HUES64 (cell line): ENCODE measurements at regions not wholly inside any gene's neighbourhood (a gene's known extent, or its start where the extent isn't known, plus 50 kb on each side); places are given as distances from the start of the nearest gene placed in this dataset.
"Not testable (repeated sequence)": the region's sequence is repeated elsewhere in the genome, so short reads cannot be mapped to it uniquely, and the experiment has no call there.

Experiments
- H3K27ac ChIP-seq: 2 replicates; pipeline ENCODE4 v1.7.0; 2013; ENCODE audit warnings: low read depth, low read length, inconsistent platforms
- H3K27me3 ChIP-seq: 2 replicates; pipeline ENCODE4 v1.6.1; 2013; ENCODE audit warnings: mild to moderate bottlenecking, low read length; ENCODE audit not compliant: insufficient read depth
- H3K36me3 ChIP-seq: 2 replicates; pipeline ENCODE4 v1.6.1; 2013; ENCODE audit warnings: mild to moderate bottlenecking, low read length; ENCODE audit not compliant: insufficient read depth
- H3K4me1 ChIP-seq: 2 replicates; pipeline ENCODE4 v1.6.1; 2013; ENCODE audit warnings: mild to moderate bottlenecking, low read length, moderate library complexity; ENCODE audit not compliant: insufficient read depth
- H3K4me3 ChIP-seq: 2 replicates; pipeline ENCODE4 v1.5.1; 2013; ENCODE audit warnings: mild to moderate bottlenecking, low read length, moderate library complexity
- H3K9ac ChIP-seq: 2 replicates; pipeline ENCODE4 v1.6.1; 2013; ENCODE audit warnings: mild to moderate bottlenecking, low read depth, low read length
- H3K9me3 ChIP-seq: 2 replicates; pipeline ENCODE4 v1.6.1; 2013; ENCODE audit warnings: low read depth, low read length; ENCODE audit not compliant: insufficient read depth
- WGBS: fragments of 150-250, 120-280 bp; methylation state at CpG from one replicate; pipeline ENCODE4 v1.1.7; 2013; ENCODE audit warnings: missing lambda C conversion rate; 5-methylcytosine and 5-hydroxymethylcytosine counted together

- Histone ChIP-seq H3K4me1 (peaks cover 14% of the 10 kb centered on the region), H3K27ac (no peak overlapping the region), H3K4me3 (no peak overlapping the region), H3K27me3 (no peaks in the 10 kb centered on the region), H3K9me3 (no peaks in the 10 kb centered on the region), H3K9ac (no peak overlapping the region), H3K36me3 (no peaks in the 10 kb centered on the region)
- 94% methylated on average over 2 of the region's 2 CpGs for WGBS
Measured at GRCh38 chr4:23456864-23457263, 433.0 kb downstream of the PPARGC1A start.

DNA sequence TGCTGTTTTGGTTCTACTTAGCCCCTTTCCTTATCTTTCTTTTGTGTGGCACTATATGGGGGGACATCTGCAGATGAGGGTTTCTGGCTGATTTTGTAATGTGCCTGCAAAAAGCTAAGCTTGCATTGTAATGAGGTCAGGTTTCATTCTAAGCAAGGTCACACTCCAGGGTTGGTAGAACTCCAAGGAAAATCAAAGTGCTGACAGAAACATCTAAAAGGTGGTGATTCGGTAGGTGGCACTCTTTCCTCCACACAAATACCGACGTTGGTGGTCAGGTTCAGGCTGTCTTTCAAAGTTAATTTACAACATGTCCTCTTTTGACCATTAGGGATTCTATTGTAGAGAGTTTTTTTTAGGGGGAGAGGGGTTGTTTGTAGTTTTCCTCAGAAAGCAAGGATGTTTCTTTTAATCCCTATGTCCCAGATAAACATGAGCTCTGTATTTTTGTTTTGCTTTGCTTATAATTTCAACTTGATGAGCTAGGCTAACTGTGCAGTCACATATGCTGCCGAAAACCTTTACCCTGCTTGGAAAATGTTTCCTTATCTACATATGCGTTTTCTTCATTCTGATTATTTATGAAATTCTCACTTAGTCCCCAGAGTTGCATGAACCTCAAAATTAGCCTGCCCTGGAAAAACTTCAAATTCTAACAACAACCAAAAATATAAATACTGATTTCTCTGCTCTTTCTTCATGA lies 434.2 kb downstream of the PPARGC1A start:
- Histone ChIP-seq H3K36me3 (no peaks in the 10 kb centered on the region), H3K9ac (no peak overlapping the region), H3K4me3 (no peak overlapping the region), H3K9me3 (no peaks in the 10 kb centered on the region), H3K27ac (no peak overlapping the region), H3K4me1 (peaks cover 14% of the 10 kb centered on the region), H3K27me3 (no peaks in the 10 kb centered on the region)
- WGBS, result 45% methylated on average over 5 of the region's 5 CpGs

DNA sequence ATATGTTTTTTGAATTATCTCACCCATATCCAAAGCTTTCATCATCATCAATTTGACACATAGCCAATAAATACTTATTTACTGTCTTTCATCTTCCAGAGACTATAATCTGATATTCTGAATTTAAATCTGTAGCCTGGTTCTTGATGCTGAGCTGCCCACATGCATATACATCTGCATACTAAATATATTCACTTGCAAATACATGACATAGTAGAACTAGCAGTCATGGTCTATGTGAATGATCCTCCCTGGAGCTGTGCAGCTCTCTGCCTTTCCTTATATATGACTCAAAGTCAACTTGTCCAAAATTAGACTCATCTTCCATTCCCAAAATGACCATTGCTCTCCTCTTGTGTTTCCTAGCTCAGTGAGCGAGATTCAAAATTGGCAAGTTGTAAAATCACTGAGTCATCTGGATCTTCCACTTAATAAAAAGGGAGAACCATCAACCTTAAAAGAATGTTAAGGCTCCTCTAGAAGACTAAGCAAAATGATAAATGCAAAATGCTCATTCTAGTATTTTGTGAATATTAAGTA lies 448.2 kb downstream of the PPARGC1A start:
- Histone ChIP-seq H3K27me3 (no peaks in the 10 kb centered on the region), H3K9me3 (no peaks in the 10 kb centered on the region), H3K4me3 (no peak overlapping the region), H3K27ac (no peak overlapping the region), H3K36me3 (no peaks in the 10 kb centered on the region), H3K4me1 (no peaks in the 10 kb centered on the region), H3K9ac (no peak overlapping the region)
- WGBS, result 100% methylated on average over 1 of the region's 1 CpG

- WGBS, result 100% methylated on average over 1 of the region's 1 CpG
- Histone ChIP-seq H3K4me1 (no peaks in the 10 kb centered on the region), H3K27ac (no peak overlapping the region), H3K4me3 (no peak overlapping the region), H3K36me3 (no peaks in the 10 kb centered on the region), H3K9me3 (no peaks in the 10 kb centered on the region), H3K9ac (no peak overlapping the region), H3K27me3 (no peaks in the 10 kb centered on the region)
Measured at GRCh38 chr4:23438764-23439163, 451.1 kb downstream of the PPARGC1A start.

DNA sequence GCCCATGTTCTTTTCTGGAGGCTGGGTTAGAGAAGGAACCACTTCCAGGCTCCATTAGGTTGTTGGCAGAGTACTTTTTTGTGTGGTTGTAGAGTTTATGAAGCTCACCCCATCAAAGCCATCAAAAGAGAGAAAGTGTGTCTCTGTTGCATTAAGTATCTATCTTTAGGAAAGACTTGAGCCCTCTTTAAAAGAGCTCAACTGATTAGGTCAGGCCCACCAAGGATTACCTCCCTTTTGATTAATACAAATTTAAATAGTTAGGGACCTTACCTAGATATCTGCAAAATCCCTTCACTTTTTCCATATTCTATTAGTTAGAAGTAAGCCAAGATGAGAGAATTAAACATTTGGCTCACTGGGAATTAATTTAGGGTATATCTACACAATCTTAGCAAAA lies 460.4 kb downstream of the PPARGC1A start:
- Histone ChIP-seq H3K27me3 (no peaks in the 10 kb centered on the region), H3K27ac (no peak overlapping the region), H3K36me3 (no peaks in the 10 kb centered on the region), H3K9me3 (no peaks in the 10 kb centered on the region), H3K4me3 (no peak overlapping the region), H3K4me1 (no peaks in the 10 kb centered on the region), H3K9ac (no peak overlapping the region)

- Histone ChIP-seq H3K4me1 (peaks cover 26% of the 10 kb centered on the region), H3K36me3 (no peaks in the 10 kb centered on the region), H3K27me3 (no peaks in the 10 kb centered on the region), H3K4me3 (no peak overlapping the region), H3K9ac (no peak overlapping the region), H3K9me3 (no peaks in the 10 kb centered on the region), H3K27ac (no peak overlapping the region)
Measured at GRCh38 chr4:23425570-23425969, 464.3 kb downstream of the PPARGC1A start.

GRCh38 chr4:23423540-23423939 lies 466.3 kb downstream of the PPARGC1A start:
- no peaks in the 10 kb centered on the region for H3K36me3 ChIP-seq
- H3K27ac ChIP-seq, result peak overlapping the region; percentile 91
- no peak overlapping the region for H3K4me3 ChIP-seq
- 67% methylated on average over 3 of the region's 3 CpGs for WGBS
- H3K9ac ChIP-seq, result no peak overlapping the region
- peaks cover 26% of the 10 kb centered on the region for H3K4me1 ChIP-seq
- H3K9me3 ChIP-seq, result peaks cover 5% of the 10 kb centered on the region; the same call in 1 of the 2 replicates
- no peaks in the 10 kb centered on the region for H3K27me3 ChIP-seq

DNA sequence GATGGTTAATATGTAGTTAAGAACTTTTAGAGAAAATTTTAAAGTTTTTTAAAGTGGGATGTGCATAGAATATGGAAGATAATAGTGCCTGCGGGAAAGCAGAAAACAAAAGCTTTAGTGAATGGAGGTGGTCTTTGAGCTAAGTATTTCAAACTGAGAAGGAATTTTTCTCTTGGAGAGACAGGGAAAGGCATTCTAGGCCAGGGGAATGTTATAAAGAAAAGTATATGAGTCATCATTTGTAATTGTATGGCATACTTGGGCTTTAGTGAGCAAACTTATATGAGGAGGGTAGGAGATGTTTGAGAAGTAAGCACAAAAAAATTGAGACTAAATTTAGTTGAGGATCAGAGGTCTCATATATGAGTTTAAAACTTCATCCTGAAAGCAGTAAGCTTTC lies 467.0 kb downstream of the PPARGC1A start:
- Histone ChIP-seq H3K9ac (no peak overlapping the region), H3K9me3 (peaks cover 5% of the 10 kb centered on the region; the same call in 1 of the 2 replicates), H3K4me3 (no peak overlapping the region), H3K27ac (peak overlapping the region; percentile 91), H3K4me1 (peaks cover 26% of the 10 kb centered on the region), H3K36me3 (no peaks in the 10 kb centered on the region), H3K27me3 (no peaks in the 10 kb centered on the region)
- 29% methylated on average over 1 of the region's 1 CpG for WGBS

DNA sequence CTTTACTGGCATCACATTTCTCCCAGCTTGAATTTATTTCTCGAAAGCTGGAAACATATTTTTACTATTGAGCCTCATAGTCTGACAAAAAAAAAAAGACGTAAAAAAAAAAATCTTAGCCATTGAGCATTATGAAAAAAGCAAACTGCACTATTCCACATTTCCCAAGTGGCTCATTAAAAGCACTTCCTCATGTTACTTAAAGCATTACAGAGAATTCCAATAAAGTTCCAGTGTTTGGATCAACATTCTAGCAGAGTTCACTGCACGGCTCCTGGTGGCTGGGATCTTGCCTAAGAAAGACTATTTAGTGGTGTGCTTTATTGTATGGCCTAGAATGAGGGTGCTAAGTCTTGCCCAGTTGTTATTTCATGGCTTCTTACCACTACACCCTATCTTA lies 476.2 kb downstream of the PPARGC1A start:
- Histone ChIP-seq H3K4me1 (no peaks in the 10 kb centered on the region), H3K36me3 (no peaks in the 10 kb centered on the region), H3K9ac (no peak overlapping the region), H3K9me3 (peaks cover 10% of the 10 kb centered on the region; the same call in 1 of the 2 replicates), H3K27ac (no peak overlapping the region), H3K27me3 (no peaks in the 10 kb centered on the region), H3K4me3 (no peak overlapping the region)
- WGBS, result 97% methylated on average over 3 of the region's 3 CpGs

DNA sequence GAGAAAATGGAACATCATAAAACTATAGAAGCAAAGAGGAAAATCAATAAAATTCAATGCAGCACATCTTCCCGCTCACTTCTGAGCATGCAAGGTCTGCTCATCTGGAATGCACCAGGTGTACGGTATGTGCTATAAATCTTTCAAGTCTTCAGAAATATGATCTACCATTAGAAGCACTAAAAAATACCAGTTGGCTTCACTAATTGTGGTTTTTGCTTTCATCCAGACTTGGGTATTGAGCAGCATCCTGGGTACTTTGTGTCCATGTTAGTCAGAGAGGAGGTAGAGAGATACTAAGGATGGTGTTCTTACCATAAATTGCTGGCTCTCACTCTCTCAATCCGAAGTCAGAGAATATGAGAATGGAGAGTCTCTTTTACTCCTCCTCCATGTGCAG lies 477.1 kb downstream of the PPARGC1A start:
- H3K4me1 ChIP-seq, result no peaks in the 10 kb centered on the region
- H3K9me3 ChIP-seq, result peaks cover 10% of the 10 kb centered on the region; the same call in 1 of the 2 replicates
- H3K27me3 ChIP-seq, result no peaks in the 10 kb centered on the region
- 93% methylated on average over 3 of the region's 3 CpGs for WGBS
- no peaks in the 10 kb centered on the region for H3K36me3 ChIP-seq
- H3K4me3 ChIP-seq, result no peak overlapping the region
- H3K9ac ChIP-seq, result no peak overlapping the region
- no peak overlapping the region for H3K27ac ChIP-seq

GRCh38 chr4:23408913-23409312 lies 480.9 kb downstream of the PPARGC1A start:
- not testable (repeated sequence) for H3K27me3 ChIP-seq, H3K27ac ChIP-seq, H3K36me3 ChIP-seq, H3K9ac ChIP-seq, H3K4me1 ChIP-seq, H3K4me3 ChIP-seq
- peaks cover 14% of the 10 kb centered on the region; the same call in 1 of the 2 replicates for H3K9me3 ChIP-seq
- WGBS, result 94% methylated on average over 2 of the region's 2 CpGs

DNA sequence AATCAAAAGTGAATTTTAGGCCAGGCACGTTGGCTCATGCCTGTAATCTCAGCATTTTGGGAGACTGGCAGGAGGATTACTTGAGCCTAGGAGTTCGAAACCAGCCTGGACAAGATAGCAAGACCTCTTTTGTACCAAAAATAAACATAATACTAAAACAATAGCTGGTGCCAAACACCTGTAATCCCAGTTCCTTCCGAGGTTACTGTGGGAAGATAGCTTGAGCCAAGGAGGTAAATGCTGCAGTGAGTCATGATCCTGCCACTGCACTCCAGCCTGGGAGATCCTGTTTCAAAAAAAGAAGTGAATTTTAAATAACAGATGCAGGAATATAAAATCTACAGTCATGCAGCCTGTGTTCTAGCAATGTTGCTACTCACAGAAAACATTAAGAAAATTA lies 488.3 kb downstream of the PPARGC1A start:
- peaks cover 4% of the 10 kb centered on the region; the same call in 1 of the 2 replicates for H3K9me3 ChIP-seq
- WGBS, result 60% methylated on average over 3 of the region's 3 CpGs
- H3K4me1 ChIP-seq, result no peaks in the 10 kb centered on the region
- no peak overlapping the region for H3K4me3 ChIP-seq
- no peak overlapping the region for H3K27ac ChIP-seq
- no peaks in the 10 kb centered on the region for H3K27me3 ChIP-seq
- no peak overlapping the region for H3K9ac ChIP-seq
- no peaks in the 10 kb centered on the region for H3K36me3 ChIP-seq
